ENCODE measurements at regions not wholly inside any gene's neighbourhood (a gene's known extent, or its start where the extent isn't known, plus 50 kb on each side); places are given as distances from the start of the nearest gene placed in this dataset.

DNA sequence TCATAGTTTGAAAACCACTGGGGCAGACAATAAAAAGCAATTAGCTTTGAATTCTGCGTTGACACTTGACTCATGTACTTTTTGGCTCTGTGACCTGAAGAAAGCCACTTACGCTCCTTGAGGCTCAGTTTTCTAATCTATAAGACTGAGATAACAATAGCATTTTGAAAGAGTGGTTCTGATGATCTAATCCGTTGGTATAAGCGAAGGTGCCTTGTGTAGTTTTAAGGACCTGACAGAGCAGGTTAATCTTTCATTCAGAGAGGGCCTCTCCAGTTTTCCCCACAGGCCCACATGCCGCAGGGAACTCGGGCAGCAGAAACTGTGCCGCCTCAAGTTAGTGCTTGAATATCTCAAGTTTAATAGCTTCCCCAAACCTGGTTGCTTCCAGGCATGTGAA is 306.0 kb upstream of the GBE1 start (continued):
- TF ChIP-seq, protein P1, sequence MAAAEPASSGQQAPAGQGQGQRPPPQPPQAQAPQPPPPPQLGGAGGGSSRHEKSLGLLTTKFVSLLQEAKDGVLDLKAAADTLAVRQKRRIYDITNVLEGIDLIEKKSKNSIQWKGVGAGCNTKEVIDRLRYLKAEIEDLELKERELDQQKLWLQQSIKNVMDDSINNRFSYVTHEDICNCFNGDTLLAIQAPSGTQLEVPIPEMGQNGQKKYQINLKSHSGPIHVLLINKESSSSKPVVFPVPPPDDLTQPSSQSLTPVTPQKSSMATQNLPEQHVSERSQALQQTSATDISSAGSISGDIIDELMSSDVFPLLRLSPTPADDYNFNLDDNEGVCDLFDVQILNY (CRISPR knock-in tag; IDR thresholded peaks at IDR 0.05) = no peak
- TF ChIP-seq ZNF551 (CRISPR knock-in tag; IDR thresholded peaks at IDR 0.05) (no peak), ZNF316 (IDR thresholded peaks at IDR 0.05) (no peak), ZNF282 (CRISPR knock-in tag; IDR thresholded peaks at IDR 0.05) (no peak), HNRNPUL1 (IDR thresholded peaks at IDR 0.05; ENCODE audit: low read length) (no peak)
- TF ChIP-seq, protein P2, sequence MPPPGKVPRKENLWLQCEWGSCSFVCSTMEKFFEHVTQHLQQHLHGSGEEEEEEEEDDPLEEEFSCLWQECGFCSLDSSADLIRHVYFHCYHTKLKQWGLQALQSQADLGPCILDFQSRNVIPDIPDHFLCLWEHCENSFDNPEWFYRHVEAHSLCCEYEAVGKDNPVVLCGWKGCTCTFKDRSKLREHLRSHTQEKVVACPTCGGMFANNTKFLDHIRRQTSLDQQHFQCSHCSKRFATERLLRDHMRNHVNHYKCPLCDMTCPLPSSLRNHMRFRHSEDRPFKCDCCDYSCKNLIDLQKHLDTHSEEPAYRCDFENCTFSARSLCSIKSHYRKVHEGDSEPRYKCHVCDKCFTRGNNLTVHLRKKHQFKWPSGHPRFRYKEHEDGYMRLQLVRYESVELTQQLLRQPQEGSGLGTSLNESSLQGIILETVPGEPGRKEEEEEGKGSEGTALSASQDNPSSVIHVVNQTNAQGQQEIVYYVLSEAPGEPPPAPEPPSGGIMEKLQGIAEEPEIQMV (tag; conservative IDR thresholded peaks at IDR 0.05; ENCODE audit: low read depth) = no peak
- TF ChIP-seq, protein P3, sequence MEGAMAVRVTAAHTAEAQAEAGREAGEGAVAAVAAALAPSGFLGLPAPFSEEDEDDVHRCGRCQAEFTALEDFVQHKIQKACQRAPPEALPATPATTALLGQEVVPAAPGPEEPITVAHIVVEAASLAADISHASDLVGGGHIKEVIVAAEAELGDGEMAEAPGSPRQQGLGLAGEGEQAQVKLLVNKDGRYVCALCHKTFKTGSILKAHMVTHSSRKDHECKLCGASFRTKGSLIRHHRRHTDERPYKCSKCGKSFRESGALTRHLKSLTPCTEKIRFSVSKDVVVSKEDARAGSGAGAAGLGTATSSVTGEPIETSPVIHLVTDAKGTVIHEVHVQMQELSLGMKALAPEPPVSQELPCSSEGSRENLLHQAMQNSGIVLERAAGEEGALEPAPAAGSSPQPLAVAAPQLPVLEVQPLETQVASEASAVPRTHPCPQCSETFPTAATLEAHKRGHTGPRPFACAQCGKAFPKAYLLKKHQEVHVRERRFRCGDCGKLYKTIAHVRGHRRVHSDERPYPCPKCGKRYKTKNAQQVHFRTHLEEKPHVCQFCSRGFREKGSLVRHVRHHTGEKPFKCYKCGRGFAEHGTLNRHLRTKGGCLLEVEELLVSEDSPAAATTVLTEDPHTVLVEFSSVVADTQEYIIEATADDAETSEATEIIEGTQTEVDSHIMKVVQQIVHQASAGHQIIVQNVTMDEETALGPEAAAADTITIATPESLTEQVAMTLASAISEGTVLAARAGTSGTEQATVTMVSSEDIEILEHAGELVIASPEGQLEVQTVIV (CRISPR knock-in tag; IDR thresholded peaks at IDR 0.05; ENCODE audit: borderline replicate concordance) = no peak

DNA sequence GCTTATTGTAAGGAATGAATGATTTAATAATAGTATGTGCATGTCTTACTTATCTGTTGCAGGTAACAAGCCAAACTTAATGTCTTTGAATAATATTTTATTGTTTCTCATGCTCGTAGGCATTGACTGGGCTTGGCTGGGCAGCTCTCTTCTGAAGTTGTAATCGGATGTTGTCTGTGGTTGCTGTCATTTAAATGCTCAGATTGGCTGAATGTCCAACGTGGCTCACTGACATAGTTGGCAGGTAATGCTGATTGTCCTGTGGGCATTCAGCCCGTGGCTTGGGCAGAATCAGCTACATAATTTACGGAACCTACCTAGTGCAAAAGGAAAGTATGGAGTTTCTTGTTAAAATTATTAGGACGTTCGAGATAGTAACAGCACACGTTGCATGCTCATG is 297.4 kb upstream of the GBE1 start:
- 0% methylated on average over 7 of the region's 8 CpGs for WGBS (ENCODE audit: insufficient coverage, low coverage, missing lambda C conversion rate)

More for the DNA sequence above, 297.4 kb upstream of the GBE1 start:
- FAIRE-seq (no peak), ATAC-seq (no peak), DNase-seq (ENCODE audit: extremely low read depth in 1 of 4, low spot score in 3 of 4) (no peak)
- ChIA-PET CTCF (ENCODE audit: low intra/inter-chr PET ratio) (no interaction called here), POLR2A (no interaction called here)
- TF ChIP-seq ZNF445 (CRISPR knock-in tag; IDR thresholded peaks at IDR 0.05; ENCODE audit: low read depth) (no peak), PPARD (CRISPR knock-in tag; IDR thresholded peaks at IDR 0.05) (no peak)
- Histone ChIP-seq H3K9me1 (ENCODE audit: control insufficient read depth, insufficient read depth, low read length) (no peaks in the 10 kb centered on the region), H2AFZ (ENCODE audit: low read depth, low read length) (no peak overlapping the region), H3K9me3 (replicated peaks; ENCODE audit: control insufficient read depth, insufficient read depth, low read depth, low read length) (no peaks in the 10 kb centered on the region), H3K36me3 (ENCODE audit: control insufficient read depth, insufficient read depth, low read length) (no peaks in the 10 kb centered on the region), H3K27me3 (ENCODE audit: control insufficient read depth in 2 of 2, insufficient read depth in 2 of 2, low read length in 2 of 2) (no peaks in the 10 kb centered on the region), H3K4me1 (replicated peaks in 1 of 2; ENCODE audit: control insufficient read depth in 2 of 2, insufficient read depth in 2 of 2, low read length in 2 of 2) (no peaks in the 10 kb centered on the region), H3K27ac (ENCODE audit: extremely low read depth, low read depth, low read length) (no peak overlapping the region), H3K9ac (ENCODE audit: insufficient read depth in 1 of 2, low read depth in 2 of 2, low read length in 2 of 2) (no peak overlapping the region), H3K79me2 (ENCODE audit: control insufficient read depth, insufficient read depth, low read length) (no peaks in the 10 kb centered on the region), H3K4me3 (no peak overlapping the region), H4K20me1 (replicated peaks; ENCODE audit: control insufficient read depth, insufficient read depth, low read length) (no peaks in the 10 kb centered on the region), H3K4me2 (ENCODE audit: insufficient read depth, low read length) (no peak overlapping the region)
- intact Hi-C loops (cut with micrococcal nuclease) (no loop called here), in situ Hi-C loops (cut with MboI) (no loop called here)
- BruUV-seq (replicated peaks) = no TSS peak
